ENCODE measurements at regions not wholly inside any gene's neighbourhood (a gene's known extent, or its start where the extent isn't known, plus 50 kb on each side); places are given as distances from the start of the nearest gene placed in this dataset.

GRCh38 chr4:178037459-178038214, 595.4 kb upstream of the AGA start:
- no peak for DNase-seq (ENCODE audit: low read depth)

GRCh38 chr4:178056996-178057395, 614.8 kb upstream of the AGA start:
- DNase-seq (ENCODE audit: low read depth): no peak

GRCh38 chr4:178063568-178063967, 621.3 kb upstream of the AGA start:
- DNase-seq (ENCODE audit: low read depth): no peak

DNA sequence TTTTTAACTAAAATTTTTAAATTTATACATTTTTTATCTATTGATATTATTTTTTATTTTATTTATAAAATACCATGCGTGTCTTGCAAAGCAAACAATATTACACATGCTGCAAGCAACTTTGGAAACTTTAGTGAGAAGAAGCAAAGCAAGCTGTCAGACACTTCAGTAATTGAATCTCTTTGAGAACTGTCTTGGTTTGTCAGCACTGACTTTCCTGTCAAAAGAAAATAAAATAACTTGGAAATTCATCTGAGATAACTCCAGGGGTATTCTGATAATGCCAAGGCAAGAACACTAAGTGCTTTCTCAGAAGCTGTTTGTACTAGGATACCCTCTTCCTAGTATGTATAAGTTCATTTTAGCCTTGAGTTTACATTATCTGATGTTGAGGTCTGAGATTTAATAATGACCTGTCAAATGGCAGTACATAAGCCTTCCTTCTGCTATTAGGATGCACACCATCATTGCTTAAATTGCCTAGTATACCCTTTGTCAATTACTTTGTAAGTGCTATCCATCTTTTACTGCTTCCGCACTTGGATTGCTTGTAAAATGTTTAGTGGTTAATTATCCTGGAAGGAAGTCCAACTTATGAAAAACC, 624.2 kb upstream of the AGA start:
- DNase-seq (ENCODE audit: low read depth): no peak

DNA sequence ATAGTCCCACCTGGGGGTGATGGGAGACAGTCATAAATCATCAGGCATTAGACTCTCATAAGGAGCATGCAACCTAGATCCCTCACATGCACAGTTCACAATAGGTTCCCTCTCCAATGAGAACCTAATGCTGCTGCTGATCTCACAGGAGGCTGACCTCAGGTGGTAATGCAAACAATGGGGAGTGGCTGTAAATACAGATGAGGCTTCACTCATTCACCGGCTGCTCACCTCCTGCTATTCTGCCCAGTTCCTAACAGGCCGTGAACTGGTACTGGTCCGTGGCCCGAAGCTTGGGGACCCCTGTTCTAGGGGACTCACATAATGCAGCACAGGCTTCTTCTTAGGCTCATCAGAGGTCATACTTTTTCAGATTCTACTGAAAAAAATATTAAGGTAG, 625.9 kb upstream of the AGA start:
- no peak for DNase-seq (ENCODE audit: low read depth)

- DNase-seq (ENCODE audit: low read depth): no peak
These were observed 627.9 kb upstream of the AGA start for GRCh38 chr4:178070163-178070562.

DNA sequence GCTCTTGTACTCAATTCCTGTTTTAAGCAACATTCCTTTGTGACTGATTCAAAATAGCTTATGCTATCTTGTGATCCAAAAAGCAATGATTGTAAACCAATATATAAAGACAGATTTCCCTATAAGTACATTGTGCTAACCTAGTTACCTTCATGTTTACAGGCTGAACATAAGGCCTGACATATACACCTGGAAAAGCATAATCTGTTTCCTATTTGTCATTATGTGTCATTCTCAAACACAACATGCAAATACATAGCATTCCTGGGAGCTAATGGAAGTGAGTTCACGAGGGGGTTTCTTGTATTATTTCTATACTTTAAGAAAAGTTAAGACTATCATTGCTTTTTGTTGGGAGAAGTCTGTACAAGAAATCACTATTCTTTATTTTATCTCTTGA, 638.1 kb upstream of the AGA start:
- no peak for DNase-seq (ENCODE audit: low read depth)

GRCh38 chr4:178081176-178081575, 638.9 kb upstream of the AGA start:
- DNase-seq (ENCODE audit: low read depth): no peak

DNA sequence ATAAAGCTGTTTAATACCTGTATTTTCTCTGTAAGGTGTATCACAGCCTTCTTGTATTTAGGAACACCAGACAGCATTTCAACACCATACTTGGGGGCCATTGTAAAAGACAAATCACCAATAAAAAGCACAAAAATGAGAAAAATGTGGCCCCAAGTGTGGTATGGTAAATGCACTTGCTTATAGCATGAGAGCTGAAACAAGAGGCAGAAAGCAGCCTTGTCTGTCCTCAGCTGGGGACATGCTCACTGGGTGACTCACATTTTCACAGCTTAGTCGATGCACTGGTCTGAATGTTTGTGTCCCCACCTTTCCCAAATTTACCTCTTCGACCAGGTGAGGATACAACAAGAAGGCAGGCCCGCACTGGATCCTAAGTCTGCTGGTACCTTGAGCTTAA, 639.7 kb upstream of the AGA start:
- no peak for DNase-seq (ENCODE audit: low read depth)

DNA sequence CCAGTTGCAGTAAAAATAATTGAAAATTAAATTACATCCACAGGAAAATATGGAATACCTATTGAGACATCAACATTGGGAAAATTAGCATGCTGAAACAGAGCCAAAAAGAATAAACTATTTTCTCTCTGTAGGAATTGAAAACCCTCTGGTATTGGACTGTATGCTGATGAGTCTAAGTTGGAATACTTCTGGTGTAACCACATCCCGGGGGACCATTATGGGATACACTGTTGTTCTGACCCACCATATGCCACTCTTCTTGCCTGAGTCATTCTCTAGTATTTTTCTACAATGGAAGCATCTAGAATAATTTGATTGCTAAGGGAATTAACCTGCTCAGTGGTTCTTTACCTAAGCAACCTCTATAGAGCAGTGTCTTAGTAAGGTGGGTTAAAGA, 640.7 kb upstream of the AGA start:
- no peak for DNase-seq (ENCODE audit: low read depth)

GRCh38 chr4:178083968-178084367, 641.7 kb upstream of the AGA start:
- DNase-seq (ENCODE audit: low read depth): no peak

DNA sequence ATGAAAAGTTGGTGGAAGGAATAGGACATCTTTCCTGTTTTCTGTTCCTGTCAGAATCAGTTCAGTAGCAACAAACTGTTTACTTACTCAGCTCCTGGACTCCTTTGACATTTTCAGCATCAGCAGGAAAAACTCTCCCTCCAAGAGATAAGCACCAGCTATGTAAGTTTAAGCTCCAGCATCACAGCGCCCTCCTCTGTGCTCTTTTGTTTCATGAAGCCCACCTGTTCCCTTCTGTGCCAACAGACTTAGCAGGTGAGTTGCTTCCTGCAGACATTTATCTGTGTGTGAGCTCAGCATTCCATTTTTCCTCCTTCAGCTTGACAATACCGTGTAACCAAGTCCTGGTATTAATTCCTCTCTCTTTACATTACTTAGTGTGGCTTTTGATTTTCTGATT, 644.1 kb upstream of the AGA start:
- DNase-seq (ENCODE audit: low read depth): no peak

GRCh38 chr4:178090640-178091411, 648.6 kb upstream of the AGA start:
- DNase-seq (ENCODE audit: low read depth): no peak

DNA sequence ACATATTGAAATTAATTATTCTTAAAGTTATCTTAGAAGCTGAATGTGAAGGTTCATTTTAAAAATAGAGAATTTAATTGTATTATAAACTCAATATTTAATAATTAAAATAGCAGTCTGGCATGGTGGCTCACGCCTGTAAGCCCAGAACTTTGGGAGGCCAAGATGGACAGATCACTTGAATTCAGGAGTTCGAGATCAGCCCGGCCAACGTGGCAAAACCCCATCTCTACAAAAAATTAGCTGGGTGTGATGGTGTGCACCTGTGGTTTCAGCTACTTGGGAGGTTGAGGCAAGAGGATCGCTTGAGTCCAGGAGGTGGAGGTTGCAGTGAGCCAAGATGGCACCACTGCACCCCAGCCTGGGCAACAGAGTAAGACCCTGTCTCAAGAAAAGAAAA, 659.9 kb upstream of the AGA start:
- DNase-seq (ENCODE audit: low read depth): no peak

DNA sequence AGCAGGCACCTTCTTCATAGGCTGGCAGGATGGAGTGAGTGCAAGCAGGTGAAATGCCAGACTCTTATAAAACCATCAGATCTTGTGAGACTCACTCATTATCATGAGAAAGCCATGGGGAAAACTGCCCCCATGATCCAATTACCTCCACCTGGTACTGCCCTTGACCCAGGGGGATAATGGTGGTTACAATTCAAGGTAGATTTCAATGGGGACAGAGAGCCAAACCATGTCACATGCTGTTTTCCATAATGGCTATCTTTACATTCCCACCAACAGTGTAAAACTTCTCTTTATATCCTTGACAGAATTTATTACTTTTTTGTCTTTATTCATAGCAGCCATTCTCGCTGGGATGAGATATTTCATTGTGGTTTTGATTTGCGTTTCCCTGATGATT, 663.0 kb upstream of the AGA start:
- DNase-seq (ENCODE audit: low read depth): no peak

DNA sequence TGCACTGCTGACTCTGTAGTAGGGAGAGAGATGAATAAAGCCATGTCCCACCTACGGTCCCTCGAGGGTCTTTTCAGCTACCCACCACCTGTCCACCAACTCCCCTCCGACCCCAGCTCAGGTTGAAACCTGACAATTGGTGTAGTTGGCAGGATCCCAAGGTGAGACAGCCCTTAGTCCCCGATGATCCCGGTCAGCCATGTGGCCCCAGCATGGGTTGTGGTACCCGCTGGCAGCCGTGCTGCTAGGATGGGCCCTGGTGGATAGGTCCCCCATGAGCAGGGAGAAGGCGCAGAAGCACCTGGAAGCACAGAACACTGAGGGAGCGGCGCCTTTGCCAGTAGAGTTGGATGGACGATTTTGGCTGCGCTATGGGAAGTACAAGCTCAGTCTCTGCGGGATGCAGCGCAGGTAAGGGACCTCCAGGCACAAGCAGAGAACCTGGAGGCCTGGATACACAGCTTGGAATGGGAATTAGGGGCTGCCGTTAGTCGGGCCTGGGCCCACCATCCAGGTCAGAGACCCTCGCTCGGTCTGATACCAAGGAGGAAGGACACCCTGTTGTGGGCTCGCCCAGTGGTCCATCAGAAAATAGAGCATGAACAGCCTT, 694.6 kb upstream of the AGA start:
- DNase-seq (ENCODE audit: low read depth): no peak

DNA sequence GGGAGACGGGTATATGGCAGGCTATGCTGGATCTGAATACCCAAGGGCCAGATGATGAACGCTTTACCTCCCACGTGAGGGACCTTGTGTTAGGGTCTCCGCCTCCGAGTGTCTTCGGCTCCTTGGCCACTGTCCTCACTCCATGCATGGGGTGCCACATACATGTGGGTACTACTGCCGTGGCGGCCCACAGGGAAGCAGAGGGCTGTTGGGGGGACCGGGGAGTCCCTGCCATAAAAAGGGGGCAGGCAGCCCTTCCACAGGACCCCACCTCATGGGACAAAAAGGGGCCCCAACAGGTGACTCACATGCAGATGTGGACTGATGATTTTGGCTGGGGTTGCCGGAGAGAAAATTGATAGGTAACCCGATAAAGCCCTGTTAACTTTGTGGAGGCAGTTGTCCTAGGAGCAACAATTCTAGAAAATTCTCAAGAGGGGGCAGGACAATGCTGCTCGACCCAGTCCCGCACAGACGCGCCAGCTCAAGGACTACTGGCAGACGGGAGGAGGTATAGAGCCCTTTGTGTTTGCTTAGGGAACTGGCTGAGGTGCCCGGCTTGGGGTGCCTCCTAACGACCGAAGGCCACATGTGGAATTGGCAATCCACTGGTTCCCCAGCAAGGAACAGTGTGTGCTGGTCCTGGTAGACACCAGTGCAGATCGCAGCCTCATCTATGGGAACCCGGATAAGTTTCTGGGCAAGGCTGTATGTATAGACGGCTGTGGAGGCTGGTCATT, 695.7 kb upstream of the AGA start:
- DNase-seq (ENCODE audit: low read depth): no peak

DNA sequence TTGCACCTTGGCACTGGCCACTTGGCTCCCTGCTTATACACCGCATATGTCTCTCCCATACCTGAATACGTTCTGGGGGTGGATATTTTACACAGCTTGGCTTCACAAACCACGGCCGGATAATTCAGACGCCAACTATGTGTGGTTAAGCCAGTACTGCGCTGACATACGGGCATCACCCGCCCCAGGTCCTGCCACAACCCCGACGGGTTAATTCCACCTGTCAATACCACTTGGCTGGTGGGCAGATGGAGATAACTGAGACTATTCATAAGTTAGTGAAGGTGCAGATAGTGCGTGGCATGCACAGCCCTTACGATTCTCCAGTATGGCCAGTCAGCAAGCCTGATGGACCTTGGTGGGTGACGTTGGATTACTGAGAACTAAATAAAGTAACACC, 696.3 kb upstream of the AGA start:
- no peak for DNase-seq (ENCODE audit: low read depth)

- DNase-seq (ENCODE audit: low read depth): no peak
These were observed 698.2 kb upstream of the AGA start for GRCh38 chr4:178140326-178140915.

GRCh38 chr4:178142724-178143123, 700.5 kb upstream of the AGA start:
- DNase-seq (ENCODE audit: low read depth): no peak

DNA sequence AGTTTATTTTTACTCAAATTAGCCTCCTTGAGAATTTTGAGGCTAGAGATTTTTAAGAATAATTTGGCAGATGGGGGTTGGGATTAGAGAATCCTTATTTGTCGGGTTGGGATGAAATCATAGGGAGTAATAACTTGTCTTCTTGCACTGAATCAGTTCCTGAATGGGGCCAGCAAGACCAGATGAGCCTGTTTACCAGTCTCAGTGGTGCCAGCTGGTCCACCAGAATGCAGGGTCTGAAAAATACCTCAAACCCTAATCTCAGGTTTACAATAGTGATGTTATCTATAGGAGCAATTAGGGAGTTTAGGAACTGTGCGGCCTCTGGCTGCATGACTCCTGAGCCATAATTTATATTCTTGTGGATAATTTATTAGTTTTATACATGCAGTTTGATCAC, 705.9 kb upstream of the AGA start:
- DNase-seq (ENCODE audit: low read depth): no peak

Data from HS-27A (cell line).